Neural crest cell (in vitro differentiated cells): ENCODE measurements at regions not wholly inside any gene's neighbourhood (a gene's known extent, or its start where the extent isn't known, plus 50 kb on each side); places are given as distances from the start of the nearest gene placed in this dataset.
"Not testable (repeated sequence)": the region's sequence is repeated elsewhere in the genome, so short reads cannot be mapped to it uniquely, and the experiment has no call there.

Source experiments
- DNase-seq: peaks from one replicate; pipeline ENCODE4 v3.0.0; 2021; ENCODE audit warnings: low read depth, mixed read lengths, low spot score
- H3K27ac Mint-ChIP-seq: one replicate; pipeline ENCODE4 v1.8.0; 2021; ENCODE audit warnings: mild to moderate bottlenecking, mixed read lengths; ENCODE audit not compliant: unreplicated experiment
- H3K27me3 Mint-ChIP-seq: 2 replicates; pipeline ENCODE4 v1.8.0; 2021; ENCODE audit warnings: low read depth, mild to moderate bottlenecking, mixed read lengths
- H3K36me3 Mint-ChIP-seq: 2 replicates; pipeline ENCODE4 v1.8.0; 2021; ENCODE audit warnings: low read depth, mild to moderate bottlenecking, mixed read lengths
- H3K4me1 Mint-ChIP-seq: 2 replicates; pipeline ENCODE4 v1.8.0; 2021; ENCODE audit warnings: mixed read lengths
- H3K4me3 Mint-ChIP-seq: one replicate; pipeline ENCODE4 v1.8.0; 2021; ENCODE audit warnings: mild to moderate bottlenecking, mixed read lengths
- H3K9me3 Mint-ChIP-seq: 2 replicates; pipeline ENCODE4 v1.8.0; 2021; ENCODE audit warnings: mixed read lengths
- TF ChIP-seq, protein P1 (sequence below): fragments of 200-600 bp; sonication (generic); conservative IDR thresholded peaks from 2 replicates; pipeline ENCODE4 v1.5.0; 2021; ENCODE audit warnings: antibody characterized with exemption, mild to moderate bottlenecking

GRCh38 chr9:111276431-111277128, 53.4 kb downstream of the OR2K2 start:
- no peaks in the 10 kb centered on the region for H3K9me3 Mint-ChIP-seq
- no peak for DNase-seq
- no peaks in the 10 kb centered on the region for H3K27me3 Mint-ChIP-seq
- H3K4me3 Mint-ChIP-seq, result no peak overlapping the region
- no peak overlapping the region for H3K27ac Mint-ChIP-seq
- TF ChIP-seq, protein P1, sequence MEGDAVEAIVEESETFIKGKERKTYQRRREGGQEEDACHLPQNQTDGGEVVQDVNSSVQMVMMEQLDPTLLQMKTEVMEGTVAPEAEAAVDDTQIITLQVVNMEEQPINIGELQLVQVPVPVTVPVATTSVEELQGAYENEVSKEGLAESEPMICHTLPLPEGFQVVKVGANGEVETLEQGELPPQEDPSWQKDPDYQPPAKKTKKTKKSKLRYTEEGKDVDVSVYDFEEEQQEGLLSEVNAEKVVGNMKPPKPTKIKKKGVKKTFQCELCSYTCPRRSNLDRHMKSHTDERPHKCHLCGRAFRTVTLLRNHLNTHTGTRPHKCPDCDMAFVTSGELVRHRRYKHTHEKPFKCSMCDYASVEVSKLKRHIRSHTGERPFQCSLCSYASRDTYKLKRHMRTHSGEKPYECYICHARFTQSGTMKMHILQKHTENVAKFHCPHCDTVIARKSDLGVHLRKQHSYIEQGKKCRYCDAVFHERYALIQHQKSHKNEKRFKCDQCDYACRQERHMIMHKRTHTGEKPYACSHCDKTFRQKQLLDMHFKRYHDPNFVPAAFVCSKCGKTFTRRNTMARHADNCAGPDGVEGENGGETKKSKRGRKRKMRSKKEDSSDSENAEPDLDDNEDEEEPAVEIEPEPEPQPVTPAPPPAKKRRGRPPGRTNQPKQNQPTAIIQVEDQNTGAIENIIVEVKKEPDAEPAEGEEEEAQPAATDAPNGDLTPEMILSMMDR, result no peak
- H3K36me3 Mint-ChIP-seq, result no peaks in the 10 kb centered on the region
- H3K4me1 Mint-ChIP-seq, result peaks cover 26% of the 10 kb centered on the region

GRCh38 chr9:111274737-111275136, 55.3 kb downstream of the OR2K2 start:
- no peak overlapping the region for H3K4me3 Mint-ChIP-seq
- TF ChIP-seq, protein P1, result no peak
- no peaks in the 10 kb centered on the region for H3K27me3 Mint-ChIP-seq
- no peak overlapping the region for H3K27ac Mint-ChIP-seq
- no peaks in the 10 kb centered on the region for H3K36me3 Mint-ChIP-seq
- H3K9me3 Mint-ChIP-seq, result no peaks in the 10 kb centered on the region
- H3K4me1 Mint-ChIP-seq, result peaks cover 30% of the 10 kb centered on the region
- DNase-seq, result no peak

DNA sequence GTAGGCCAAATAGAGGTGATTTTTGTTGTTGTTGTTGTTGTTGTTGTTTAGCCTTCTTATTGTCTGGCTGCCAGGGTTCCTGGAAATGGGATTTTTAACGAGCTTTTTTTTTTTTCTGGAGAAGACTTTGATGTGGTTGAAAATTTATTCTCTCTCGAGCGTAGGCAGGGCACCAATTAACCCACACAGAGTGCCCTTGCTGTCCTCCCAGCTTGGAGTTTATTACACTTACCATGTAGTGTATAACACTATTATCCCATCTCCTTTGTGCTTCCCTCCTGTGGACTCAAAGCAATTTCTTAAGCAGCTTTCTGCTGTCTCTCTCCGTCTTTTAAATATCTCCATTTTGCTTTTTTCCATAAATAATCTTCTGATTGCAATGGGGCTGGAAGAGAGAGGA, 57.4 kb downstream of the OR2K2 start:
- no peak overlapping the region for H3K4me3 Mint-ChIP-seq
- H3K36me3 Mint-ChIP-seq, result peaks cover under 1% of the 10 kb centered on the region
- no peak for DNase-seq
- peaks cover 5% of the 10 kb centered on the region for H3K9me3 Mint-ChIP-seq
- TF ChIP-seq, protein P1, result no peak
- peaks cover 26% of the 10 kb centered on the region for H3K4me1 Mint-ChIP-seq
- H3K27ac Mint-ChIP-seq, result no peak overlapping the region
- H3K27me3 Mint-ChIP-seq, result no peaks in the 10 kb centered on the region

DNA sequence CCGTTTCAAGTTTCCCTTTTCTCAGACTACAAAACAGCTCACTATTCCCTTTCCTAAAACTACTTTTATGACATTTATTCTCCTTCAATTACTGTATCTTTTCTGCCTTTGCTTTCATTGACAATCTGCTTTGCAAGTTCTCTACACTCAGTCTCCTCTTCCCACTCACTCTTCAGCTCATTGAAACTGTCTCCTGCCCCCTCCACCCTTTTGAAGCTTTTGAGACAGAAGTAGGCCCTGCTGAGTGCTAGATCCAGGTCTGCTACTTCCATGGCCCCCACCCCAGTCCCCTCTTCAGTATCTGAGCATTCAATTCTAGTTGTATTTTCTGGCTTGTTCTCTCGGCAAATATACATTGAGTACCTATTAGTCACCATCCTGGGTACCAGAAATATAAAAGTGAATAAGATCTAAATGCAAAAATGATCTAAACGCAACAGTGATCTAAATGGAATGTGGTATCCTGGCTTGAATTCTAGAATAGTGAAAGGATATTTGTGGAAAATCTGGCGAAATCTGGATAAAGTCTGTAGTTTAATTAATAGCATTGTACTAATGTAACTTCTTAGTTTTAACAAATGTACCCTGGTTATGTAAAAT, 58.4 kb downstream of the OR2K2 start:
- peaks cover 9% of the 10 kb centered on the region for H3K9me3 Mint-ChIP-seq
- TF ChIP-seq, protein P1, result no peak
- no peaks in the 10 kb centered on the region for H3K27me3 Mint-ChIP-seq
- peaks cover 18% of the 10 kb centered on the region for H3K4me1 Mint-ChIP-seq
- no peak for DNase-seq
- H3K4me3 Mint-ChIP-seq, result no peak overlapping the region
- H3K27ac Mint-ChIP-seq, result peak overlapping the region; percentile 15
- peaks cover 4% of the 10 kb centered on the region for H3K36me3 Mint-ChIP-seq

DNA sequence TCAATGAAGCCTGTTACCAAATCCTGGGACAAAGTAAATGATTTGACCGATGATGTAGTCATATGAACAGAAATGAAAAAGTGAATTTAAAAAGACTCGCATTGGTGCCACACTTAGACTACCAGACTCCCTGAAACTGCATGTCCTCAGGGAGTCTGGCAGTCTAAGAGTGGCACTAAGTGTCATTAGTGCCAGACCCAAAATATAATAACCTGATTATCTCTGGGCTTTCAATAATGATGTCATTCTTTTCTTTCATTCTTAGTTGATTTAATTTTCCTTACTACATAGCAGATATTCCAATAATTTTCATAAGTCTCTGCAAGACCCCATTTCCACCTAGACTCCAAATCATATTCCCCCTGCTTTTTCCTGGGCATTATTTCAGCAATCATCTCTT, 59.0 kb downstream of the OR2K2 start:
- TF ChIP-seq, protein P1, result no peak
- H3K27me3 Mint-ChIP-seq, result no peaks in the 10 kb centered on the region
- peaks cover 7% of the 10 kb centered on the region for H3K36me3 Mint-ChIP-seq
- peaks cover 9% of the 10 kb centered on the region for H3K9me3 Mint-ChIP-seq
- H3K4me1 Mint-ChIP-seq, result peaks cover 14% of the 10 kb centered on the region
- DNase-seq, result no peak
- H3K4me3 Mint-ChIP-seq, result no peak overlapping the region
- no peak overlapping the region for H3K27ac Mint-ChIP-seq

DNA sequence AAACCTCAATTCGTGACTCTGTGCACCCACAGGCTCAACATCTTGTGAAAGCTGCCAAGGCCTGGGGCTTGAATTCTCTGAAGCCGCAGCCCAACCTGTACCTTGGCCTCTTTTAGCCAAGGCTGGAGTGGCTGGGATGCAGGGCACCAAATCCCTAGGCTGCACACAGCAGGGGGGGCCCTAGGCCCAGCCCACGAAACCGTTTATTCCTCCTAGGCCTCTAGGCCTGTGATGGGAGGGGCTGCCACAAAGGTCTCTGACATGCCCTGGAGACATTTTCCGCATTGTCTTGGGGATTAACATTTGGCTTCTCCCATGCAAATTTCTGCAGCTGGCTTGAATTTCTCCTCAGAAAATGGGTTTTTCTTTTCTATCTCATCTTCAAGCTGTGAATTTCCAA, 64.0 kb downstream of the OR2K2 start:
- H3K4me3 Mint-ChIP-seq, H3K27ac Mint-ChIP-seq, H3K27me3 Mint-ChIP-seq, DNase-seq, H3K36me3 Mint-ChIP-seq: not testable (repeated sequence)
- Mint-ChIP-seq H3K4me1 (peaks cover 14% of the 10 kb centered on the region), H3K9me3 (peaks cover 12% of the 10 kb centered on the region)
